ENCODE measurements at regions not wholly inside any gene's neighbourhood (a gene's known extent, or its start where the extent isn't known, plus 50 kb on each side); places are given as distances from the start of the nearest gene placed in this dataset.

DNA sequence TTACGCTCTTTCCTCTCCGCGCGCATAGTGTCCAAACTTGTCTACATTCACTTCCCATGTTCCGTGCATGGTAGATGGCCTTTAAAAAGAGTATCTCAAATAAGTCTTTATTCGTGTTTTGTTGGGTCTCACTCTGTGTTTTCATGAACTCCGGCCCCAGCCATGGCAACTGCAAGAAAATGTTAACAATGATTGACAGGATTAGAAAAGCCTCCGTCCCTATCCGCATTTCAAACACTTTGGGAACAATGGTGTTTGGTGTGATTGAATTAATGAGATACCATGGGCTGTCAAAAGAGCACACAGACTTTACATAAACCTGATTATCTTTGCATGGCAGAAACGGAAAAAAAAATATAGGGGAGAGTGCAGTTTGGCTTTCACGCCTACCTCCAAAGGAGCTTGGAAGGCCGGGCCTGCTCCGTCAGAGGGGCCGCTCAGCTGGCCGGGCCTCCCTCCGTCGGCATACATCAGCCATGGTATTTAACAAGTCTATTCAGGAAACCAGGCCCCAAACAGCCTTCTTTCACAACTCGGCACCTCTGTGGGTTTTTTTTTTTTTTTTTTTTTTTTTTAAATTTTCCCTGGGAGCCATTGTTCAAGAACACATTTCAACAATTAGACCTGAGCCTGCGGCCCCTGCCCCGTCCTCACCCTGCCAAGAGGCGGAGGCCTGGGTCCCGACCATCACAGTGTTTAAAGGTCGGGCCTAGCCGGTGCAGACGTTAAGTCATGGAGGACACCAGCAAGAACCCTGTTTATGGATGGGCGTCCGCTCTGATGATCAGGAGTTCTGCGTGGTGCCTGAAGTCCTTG lies 323.8 kb upstream of the IRX4 start:
- no peak for DNase-seq (ENCODE audit: low spot score)

DNA sequence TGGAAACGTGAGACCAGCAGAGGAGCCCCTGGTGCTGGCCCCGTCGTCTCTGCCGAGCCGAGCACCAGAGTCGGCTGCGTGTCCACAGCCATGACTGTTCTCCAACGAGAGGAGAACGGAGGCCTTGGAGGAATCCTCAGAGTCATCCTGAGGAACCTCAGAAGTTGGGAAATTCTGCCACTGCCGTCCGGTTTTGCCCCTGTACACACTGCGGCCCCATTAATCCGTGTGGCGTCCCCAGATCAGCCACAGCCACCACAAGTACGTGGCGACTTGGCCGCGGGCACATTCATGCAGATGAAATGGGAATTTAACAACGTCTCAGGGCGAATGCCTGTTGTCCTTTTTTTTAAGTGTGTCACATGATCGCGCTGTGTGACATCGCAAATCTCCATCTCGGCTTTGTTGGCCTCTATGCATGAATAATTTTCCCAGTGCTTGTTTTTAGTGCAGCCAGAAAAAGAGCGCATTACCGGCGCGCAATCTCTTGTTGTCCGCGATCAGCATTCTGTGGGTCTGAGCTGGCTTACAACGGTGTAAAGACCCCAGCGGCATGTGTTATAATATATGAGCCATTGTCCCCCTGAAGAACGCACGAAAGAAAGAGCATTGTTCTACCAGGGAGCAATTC lies 323.0 kb upstream of the IRX4 start:
- DNase-seq (ENCODE audit: low spot score): no peak

DNA sequence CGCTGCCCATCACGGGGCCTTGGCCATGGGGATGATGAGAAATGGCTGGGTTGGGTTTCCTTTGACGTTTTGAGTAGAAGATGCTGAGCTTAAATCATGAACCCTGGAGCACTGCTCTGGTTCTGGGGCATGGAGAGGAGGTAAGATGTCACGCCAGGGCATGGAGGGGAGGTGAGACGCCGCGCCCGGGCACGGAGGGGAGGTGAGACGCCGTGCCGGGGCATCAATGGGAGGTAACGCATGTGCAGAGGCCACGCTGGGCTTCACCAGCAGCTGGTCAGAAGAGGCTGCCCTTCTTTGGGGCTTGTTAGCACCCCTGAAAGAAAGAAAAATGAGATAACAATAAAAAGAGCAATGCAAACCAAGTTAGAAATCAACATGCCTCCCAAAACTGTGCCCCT lies 322.5 kb upstream of the IRX4 start:
- no peak for DNase-seq (ENCODE audit: low spot score)

DNA sequence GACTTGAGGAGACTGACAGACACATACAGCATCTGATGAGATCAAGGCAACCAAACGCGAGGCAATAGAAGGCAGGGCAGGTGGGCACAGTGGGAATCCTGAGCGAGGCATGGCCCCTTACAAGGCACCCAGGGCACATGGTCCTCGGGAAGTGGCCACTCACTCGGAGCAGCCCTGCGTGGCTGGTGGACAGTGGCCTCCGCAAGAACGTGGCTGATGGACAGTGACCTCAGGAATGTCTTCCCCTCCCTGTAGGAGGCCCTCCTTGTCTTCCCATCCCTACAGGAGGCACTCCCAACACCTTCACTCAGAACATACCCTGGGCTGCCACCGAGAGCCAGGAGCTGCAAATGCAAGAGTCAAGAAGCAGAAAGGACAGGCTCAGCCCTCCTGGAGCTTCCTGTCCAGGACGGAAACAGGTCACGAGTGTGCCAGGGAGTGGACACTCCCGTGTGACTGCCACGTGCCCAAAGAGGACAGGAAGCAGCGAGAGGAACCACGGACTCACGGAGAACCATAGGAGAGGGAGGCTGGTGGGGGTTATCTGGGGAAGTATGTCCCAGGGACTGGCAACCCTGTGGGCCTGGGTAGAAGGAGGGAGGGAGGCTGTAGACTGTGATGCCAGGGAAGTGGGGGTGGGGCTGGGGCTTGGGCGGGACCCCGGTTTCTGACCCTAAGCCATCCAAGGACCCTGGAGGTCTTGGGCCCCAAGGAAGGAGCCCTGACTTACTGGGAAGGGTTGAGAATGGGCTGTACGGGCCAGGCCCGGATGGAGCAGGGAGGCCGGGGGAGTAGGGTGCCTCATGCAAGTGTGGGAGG lies 321.9 kb upstream of the IRX4 start:
- DNase-seq (ENCODE audit: low spot score): no peak

DNA sequence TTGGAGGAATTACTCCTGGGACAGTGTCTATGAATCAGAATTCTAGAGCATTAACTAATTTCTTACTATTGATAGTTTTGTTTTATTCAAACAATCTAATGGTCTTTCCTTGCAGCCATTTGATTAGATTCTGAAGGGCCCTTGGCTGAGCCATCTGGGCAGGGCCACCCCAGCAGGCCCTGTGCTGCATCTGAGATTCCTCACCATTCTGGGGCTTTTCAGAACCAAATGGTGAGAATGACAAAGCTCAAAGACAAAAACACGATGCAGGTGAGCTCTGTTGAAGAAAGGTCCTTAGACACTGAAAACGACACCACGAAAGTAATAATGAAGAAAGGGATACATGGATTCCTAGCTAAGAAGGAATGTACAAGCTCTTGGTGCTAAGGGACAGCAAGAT lies 321.0 kb upstream of the IRX4 start:
- DNase-seq (ENCODE audit: low spot score): no peak

DNA sequence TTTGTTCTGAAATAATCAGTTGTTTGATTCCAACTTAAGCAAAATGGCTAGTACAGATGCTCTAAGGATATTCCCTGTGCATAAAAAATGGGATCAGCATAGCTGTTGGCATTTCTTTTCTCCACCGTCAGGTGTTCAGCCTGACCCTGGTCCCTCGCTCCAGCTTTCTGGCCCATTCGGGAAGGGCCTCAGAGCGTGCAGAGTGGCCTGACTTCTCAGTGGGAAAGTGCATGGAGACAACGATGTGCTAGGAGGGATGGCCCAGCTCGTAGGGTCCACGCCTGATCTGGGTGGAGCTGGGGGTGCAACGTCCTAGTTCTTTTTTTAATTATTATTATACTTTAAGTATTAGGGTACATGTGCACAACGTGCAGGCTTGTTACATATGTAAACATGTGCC lies 319.1 kb upstream of the IRX4 start:
- DNase-seq (ENCODE audit: low spot score): no peak

DNA sequence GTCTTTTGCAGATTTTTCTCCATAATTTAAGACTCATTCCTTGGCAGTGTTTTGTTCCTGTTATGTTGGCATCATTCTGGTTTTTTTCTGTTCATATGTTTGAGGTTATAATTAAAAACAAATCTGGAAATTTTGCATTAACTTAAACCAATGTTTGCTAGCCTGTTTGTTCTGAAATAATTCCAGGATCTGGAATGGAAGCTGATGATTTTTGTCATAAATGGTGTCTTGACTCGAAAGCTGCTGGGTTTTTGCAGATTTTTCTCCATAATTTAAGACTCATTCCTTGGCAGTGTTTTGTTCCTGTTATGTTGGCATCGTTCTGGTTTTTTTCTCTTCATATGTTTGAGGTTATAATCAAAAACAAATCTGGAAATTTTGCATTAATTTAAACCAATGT lies 318.7 kb upstream of the IRX4 start:
- DNase-seq (ENCODE audit: low spot score): no peak

DNA sequence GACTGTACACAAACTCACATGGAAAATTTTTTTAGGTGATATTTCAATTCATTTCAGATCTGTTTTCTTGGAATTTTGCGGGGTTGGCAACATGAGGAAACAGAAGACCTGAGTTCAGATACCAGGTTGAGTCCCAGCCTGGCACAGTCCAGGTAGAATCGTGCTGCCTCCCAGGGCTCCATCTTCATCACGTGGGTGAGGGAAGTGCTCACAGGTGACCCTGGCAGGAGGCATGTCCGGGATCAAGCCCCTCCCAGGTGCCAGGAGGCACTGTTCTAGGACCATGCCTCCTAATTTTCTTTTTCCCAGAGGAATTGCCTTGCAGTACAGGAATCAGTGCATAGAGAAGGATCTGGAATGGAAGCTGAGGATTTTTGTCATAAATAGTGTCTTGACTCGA lies 318.3 kb upstream of the IRX4 start:
- no peak for DNase-seq (ENCODE audit: low spot score)

DNA sequence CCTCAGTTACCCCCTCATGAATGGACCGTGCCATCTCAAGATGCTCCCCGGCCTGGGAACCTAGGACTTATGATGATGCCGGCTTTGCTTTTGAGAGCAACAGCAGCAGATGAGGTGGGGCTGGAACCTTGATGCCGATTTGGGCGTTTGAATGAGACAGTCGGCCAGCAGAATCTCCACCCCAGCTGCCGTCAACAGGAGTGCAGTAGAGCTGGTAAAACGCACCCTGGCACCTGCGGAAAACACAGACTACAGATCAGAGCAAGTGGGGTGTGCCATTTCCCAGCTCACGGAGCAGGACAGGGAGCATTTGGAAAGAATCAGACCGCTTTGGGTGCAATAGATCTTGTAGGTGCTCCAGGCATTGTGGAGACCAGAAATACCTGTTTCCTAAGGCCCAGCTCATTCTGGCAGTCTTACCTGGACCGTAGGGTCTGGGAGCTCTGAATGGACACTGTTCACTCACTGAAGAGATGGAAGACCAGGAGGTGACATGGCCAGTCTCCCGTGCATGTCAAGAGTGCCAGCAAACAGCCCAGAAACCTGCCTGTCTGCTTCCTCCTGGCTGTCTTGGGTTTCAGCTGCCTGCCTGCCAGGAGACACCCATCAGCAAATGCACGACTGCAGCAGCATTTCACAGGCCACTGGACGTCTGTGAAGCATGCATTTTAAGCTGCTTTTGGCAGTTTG lies 317.7 kb upstream of the IRX4 start:
- no peak for DNase-seq (ENCODE audit: low spot score)

DNA sequence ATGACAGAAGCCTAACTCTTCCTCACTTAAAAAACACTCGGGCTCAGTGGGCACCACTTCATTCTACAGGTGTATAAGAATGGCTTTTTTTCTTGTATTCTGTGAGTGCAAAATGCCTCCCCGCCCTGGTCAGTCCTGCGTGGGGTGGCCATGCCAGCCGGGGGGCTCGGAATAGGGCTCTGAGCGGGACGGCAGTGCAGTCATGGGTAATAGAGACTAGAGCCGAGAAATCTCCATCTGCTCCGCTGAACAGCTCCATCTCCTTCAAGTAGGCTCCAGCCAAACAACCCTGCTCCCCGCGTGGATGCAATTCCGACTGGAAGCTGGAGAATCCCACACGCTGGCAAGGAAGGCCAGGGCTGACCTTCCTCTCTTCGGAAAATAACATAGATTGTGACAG lies 317.0 kb upstream of the IRX4 start:
- DNase-seq (ENCODE audit: low spot score): no peak

DNA sequence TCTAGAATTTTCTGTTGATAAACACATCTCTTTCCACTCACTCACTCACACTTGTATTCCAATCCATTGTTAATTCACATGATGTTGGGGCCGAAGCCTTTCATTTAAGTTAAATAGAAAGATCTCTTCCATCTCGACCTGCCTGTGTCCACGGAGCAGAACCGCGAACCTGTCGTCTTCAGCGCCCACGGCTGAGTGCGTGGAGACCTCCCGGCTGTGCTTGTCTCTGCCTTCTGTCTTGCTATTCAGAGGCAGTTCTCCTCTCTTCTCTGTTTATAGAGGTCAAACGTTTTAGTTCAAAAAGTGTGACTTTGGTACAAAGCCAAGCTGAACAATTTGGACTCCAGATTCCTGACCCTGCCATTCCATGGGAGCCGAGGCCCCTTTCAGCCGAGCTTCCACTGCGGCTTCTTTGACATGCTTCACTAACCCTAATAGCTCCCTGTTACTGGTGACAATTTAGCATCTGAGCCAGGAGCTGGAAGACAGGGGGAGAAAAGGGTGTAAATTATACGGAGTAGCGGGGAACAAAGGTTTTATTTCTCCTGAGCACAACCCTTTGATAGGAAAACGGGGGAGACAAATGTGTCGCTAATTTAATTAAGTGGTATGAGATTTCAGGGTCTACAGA lies 314.4 kb upstream of the IRX4 start:
- no peak for DNase-seq (ENCODE audit: low spot score)

DNA sequence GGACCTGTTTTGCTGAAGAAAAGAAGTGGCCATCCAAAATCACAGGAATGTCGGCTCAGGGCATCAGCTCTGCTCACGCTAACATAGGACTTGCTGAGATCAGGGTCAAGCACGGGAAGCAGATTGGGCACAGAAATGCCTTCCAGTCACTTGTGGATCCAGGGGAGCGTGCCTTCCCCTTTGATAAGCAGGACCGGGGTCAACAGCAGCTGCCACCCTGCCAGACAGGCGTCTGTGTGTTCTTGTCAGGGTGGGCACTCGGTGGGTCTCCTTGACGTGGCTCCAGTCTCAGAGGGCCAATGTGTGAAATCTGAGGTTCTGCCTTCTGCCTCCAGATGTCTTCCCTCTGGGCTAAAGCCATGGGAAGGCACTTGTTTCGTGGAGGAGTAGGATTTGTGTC lies 313.7 kb upstream of the IRX4 start:
- DNase-seq (ENCODE audit: low spot score): no peak

DNA sequence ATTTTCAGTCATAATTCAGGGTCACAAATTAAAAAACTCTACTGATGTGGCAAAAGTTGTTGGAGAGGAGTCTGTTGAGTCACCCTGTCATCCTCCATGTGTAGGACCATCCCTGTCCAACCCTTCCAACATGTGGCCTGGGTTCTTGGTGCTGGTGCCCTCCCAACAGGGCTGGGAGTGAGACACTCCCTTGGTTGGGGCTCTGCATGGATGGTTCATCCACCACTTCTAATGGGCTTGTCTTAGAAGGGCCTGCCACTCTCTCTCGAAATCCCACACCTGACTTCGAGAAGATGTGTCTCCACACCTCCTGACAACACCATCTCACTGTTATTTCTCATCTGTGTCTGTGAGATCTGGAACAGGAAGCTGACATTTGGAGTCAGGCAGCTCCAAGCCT lies 312.2 kb upstream of the IRX4 start:
- no peak for DNase-seq (ENCODE audit: low spot score)

DNA sequence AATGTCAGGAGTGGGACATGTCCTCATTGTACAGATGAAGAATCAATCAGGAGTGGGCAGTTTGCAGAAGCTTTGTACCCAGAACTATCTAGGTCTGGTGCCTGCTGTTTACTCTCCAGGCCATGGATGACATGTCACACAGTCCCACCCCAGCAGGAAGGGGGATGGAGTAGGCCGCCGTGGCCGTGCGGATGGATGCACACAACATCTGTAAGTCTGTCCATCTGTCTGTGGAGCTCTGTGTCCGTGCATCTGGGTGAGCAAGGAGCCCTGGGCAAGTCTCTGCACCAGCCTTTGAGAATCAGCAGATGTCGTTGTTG lies 311.5 kb upstream of the IRX4 start:
- no peak for DNase-seq (ENCODE audit: low spot score)

DNA sequence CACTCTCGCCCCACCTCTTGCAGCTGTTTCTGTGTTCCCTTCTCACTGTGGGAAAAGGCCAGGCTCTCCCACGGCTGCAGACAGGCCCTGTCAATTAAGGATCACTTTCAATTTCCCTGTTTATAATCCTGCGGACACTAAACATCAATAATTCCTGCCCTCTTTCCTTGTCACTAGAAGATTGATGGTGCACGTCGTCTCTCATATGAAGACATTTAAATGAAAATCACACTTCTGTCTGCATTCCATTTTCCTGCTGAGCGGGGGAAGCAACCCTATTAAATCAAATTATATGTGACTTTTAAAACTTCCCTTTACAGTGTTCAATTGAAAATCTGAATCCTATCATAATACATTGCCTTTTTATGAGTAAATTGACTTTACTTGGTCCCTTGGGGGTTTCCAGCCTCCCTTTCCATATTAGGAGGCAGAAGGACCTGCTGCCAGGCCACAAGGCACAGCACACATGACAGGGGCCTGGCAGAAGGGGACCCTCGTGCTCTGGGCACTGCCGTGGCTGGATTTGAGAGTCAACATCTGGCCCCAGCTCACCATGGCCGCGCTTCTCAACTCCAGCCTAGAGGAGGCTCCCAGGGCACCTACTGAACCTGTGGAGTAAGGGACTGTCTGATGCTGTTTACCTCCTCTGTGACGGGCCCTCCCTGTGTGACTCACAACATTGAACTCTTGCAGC lies 311.0 kb upstream of the IRX4 start:
- no peak for DNase-seq (ENCODE audit: low spot score)

DNA sequence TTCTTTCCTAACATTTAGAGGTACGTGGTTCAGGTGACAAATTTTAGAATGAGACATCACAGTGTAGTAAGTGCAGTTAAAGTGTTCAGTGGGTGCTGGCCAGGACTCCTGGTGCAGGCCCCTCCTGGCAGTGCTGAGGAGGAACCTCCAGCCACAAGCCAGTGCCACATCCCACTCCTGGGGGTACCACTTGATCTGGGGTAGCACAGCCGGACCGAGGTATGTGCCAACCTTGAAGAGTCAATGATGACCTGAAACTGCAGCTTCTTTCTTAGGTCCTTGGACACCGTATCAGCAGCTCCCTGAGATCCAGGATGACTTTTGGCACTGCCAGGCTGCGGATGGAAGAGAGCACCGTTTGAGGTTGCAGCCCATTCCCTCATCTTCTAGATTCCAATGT lies 310.4 kb upstream of the IRX4 start:
- no peak for DNase-seq (ENCODE audit: low spot score)

DNA sequence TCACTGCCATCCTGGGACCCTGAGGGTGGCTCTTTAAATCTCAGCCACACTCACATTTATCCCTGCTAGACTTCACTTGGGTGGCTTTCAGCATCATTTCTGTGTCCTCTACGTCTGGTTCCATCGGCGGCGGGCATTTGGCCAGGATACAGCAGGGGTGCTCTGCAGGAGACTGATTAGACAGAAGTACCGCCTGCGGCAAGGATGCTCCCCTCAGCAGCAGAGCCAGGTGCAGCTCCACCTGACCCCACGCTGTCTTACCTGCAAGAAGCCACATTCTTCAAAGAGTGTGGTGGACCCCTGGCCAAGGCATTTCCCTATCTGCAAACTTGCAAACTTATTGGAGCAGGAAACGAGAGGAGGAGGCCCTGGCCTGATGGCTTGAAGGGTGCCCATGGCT lies 309.8 kb upstream of the IRX4 start:
- DNase-seq (ENCODE audit: low spot score): no peak

DNA sequence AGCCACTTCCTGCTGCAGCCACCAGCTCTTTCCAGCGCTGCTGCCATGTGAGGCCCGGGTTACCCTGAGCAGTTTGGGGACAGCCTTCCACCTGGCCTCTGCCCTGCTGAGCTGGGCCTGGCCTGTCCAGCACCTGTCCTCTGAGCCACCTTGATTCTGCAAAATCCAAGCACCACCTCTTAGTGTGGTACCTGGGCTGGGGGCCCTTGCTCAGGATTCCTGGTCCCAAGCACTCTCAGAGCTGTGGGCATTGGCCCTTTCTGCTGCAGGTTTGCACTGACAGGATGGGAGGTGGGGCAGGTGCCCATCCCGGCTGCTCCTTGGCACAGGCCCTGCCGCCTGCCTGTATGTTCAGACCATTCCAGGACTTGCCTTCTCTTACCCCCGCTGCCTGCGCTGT lies 309.2 kb upstream of the IRX4 start:
- DNase-seq (ENCODE audit: low spot score): no peak

DNA sequence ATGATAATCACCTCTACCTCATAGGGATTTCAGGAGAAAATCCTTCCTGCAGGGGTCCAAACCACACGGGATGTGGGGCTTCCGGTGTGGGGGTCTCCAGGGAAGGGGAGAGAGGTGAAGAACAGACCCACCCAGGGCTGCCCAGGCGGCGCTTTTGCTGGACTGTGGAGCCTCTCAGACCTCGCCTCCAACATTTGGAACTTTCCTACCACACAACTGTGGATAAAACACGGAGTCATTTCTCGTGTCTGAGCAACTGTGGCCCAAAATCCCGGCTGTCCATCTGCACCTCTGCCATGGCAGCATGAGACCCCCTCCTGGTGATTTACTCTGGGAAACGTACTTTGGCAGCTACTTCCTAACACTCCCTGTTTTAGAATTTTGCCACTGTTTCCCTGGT lies 307.8 kb upstream of the IRX4 start:
- DNase-seq (ENCODE audit: low spot score): no peak

DNA sequence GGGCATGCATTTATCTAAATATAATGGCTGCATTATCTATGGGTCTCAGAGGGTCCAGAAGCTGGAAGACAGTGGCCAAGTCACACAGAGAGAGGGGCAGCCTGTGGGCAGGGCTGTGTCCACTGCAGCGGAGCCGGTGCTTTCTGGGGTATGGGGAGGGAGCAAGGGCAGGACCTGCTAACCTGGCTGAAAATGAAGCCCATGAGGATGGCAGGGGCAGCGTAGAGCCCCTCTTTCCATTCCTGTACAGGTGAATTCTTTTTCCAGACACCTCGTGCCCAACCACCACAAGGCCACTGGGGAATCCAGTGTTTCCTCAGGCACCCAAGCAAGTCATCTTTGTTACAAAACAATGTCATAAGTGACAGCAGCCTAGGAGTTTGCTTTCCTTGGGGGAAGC lies 305.9 kb upstream of the IRX4 start:
- DNase-seq (ENCODE audit: low spot score): no peak

DNA sequence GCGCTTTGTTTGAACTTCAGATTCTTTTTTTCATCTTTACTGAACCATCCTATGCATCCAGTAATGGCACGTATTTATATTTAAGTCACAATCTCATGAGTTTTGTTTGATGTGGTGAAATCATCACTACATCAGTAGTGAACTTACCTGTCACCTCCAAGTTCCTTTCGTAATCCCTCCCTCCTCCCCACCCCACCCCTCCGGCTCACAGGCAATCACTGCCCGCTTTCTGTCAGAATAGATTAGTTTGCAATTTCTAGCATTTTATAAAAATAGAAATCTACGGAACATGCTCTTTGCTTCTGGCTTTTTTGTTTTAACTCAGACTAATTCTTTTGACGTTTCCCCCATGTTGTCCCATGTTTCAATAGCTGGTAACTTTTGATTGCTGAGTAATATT lies 305.4 kb upstream of the IRX4 start:
- DNase-seq (ENCODE audit: low spot score): no peak

All from A172 (cell line).